NCI-H128 (cell line): ENCODE measurements at regions not wholly inside any gene's neighbourhood (a gene's known extent, or its start where the extent isn't known, plus 50 kb on each side); places are given as distances from the start of the nearest gene placed in this dataset.
"Not testable (repeated sequence)": the region's sequence is repeated elsewhere in the genome, so short reads cannot be mapped to it uniquely, and the experiment has no call there.

Source experiments
- DNase-seq: peaks from one replicate; lab custom pipeline; 2025; ENCODE audit not compliant: unreplicated experiment; lab: John Stamatoyannopoulos, UW

DNA sequence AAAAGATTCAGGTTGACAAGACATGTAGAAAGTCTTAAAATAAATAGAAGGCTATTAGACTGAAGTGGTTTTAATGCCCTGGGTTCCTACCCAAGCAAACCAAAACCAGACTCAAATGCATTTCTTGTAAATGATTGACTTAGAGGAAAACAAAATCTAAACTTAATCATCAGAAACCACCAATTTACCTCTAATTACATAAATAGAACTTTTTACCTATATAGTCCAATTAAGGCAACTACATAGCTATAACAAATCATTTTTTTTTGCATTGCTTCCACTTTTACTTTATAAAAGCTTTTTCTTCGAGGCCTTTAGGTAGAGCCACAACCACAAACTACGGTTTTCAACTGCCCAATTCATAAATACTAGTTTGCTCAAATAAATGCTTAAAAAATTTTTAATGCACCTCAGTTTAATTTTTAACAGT, 231.3 kb upstream of the ARHGEF26 start:
- DNase-seq, result no peak

DNA sequence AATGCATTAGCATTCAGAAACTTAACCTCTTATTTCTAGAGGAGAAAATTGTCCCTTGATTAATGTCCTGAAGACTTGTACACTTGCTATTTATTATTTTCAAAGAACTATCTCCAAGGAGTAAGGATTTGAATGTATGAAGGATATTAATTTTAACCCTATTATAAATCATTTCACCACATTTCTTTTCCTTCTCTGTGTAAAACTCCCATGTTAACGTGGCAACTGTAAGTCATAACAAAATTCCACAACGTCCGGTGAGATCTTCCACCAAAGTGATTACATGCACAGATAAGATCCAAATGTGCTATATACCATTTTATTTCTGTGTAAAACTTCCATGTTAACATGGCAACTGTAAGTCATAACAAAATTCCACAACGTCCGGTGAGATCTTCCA, 229.1 kb upstream of the ARHGEF26 start:
- no peak for DNase-seq

- DNase-seq, result no peak
Measured at GRCh38 chr3:153894857-153895256, 226.3 kb upstream of the ARHGEF26 start.

- no peak for DNase-seq
Measured at GRCh38 chr3:153896197-153896596, 225.0 kb upstream of the ARHGEF26 start.

GRCh38 chr3:153897025-153897723, 224.0 kb upstream of the ARHGEF26 start:
- DNase-seq, result no peak

DNA sequence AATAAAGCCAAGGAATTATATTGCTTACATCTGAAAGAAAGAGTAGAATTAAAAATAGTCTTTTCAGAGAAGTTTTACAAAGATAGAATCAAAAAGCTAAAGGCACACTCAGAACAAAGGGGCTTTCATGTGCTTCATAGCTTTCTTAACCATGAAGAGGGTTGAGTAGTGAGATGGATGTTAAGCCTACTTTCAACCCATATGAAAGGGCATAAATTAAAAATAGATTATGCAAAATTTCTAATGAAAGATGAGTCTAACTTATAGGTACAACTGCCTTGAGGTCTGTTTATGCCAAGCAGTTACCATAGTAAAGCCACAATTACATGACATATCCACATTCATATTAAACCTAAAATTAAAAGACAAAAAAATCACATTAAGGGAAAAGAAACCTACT, 223.3 kb upstream of the ARHGEF26 start:
- DNase-seq, result no peak

DNA sequence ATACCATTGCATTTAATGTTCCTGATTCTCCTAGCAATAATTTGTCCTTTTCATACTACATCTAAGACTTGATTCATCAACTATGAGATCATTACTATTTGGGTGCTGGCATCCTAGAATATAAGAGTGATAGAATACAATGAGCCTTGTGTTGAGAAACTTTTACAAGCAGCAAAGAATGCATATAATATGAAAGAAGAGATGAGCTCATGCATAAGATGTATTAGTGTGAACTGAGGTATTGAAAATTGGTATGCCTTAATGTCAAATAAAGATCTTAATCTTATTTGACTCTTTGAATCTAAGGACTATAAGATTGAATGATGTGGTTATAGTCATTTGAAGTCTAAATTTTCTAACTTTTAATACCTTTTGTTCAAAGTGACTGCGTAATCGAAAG, 220.0 kb upstream of the ARHGEF26 start:
- DNase-seq, result no peak

- no peak for DNase-seq
Measured at GRCh38 chr3:153901991-153902390, 219.2 kb upstream of the ARHGEF26 start.

- DNase-seq, result no peak
Measured at GRCh38 chr3:153903430-153903829, 217.8 kb upstream of the ARHGEF26 start.

GRCh38 chr3:153906366-153906765, 214.8 kb upstream of the ARHGEF26 start:
- DNase-seq, result no peak

- DNase-seq, result no peak
Measured at GRCh38 chr3:153910387-153910786, 210.8 kb upstream of the ARHGEF26 start.

- no peak for DNase-seq
Measured at GRCh38 chr3:153911116-153911515, 210.1 kb upstream of the ARHGEF26 start.

DNA sequence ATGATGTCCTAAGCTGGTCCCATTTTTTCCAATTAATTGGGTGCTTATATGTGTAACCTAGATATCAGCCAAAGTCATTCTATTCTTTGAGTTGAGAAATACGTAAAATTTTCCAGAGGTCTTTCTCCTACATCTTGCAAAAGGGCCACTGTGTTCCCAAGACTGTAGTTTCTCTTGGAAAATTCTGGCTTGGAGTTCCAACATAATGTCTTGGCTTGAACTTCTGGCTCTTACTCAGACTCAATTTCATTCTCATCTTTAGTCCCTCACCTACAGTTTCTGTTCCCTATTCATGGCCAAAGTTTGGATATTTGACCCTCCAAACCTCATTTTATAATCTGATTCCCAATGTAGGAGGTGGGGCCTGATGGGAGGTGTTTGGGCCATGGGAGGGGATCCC, 201.4 kb upstream of the ARHGEF26 start:
- no peak for DNase-seq

DNA sequence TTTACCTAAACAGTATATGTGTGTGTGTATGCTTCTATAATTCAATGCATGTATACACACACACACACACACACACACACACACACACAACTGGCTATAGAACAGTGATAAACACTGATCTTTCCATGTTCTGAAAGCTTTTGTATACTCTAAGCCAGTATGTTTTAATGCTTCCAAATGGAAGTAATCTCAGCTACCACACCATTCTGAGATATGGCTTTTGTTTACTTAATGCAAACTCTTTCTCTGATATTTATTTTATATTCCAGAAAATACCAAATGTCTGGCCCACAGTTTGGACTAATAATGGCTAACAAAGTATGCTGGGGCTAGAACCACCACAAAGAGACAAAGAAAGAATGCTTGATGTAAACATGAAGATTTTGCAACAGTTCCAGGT, 199.4 kb upstream of the ARHGEF26 start:
- no peak for DNase-seq

DNA sequence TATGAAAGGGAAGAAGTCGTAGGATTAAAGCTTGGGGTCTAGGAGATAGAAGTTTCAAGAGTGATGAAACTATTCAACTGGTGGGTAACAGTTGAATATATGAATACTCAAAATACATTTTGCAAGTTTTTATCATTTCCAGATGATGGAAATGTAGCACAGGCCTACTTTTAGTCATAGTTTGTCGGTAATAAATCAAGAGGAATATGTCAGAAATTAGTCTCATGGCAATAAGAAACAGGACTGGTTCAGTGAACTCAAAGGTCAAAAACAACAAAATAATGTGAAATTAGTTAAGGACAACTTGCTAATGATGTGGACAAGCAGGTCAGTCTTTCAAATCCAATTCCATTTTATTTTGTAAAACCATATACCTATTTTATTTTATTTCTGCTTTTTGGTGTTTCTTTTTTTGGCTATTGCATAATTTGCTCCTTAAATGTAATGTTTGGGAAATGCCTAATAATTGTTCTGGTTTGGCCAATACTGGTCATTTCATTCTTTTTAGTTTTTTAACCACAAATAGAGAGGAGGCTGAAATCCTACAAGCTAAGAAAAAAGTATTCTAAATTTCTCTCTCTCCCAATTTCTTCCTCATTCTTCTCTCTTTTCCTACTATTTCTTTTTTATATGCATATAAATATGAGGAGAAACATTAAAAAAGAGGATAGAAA, 195.2 kb upstream of the ARHGEF26 start:
- DNase-seq, result no peak

GRCh38 chr3:153927107-153927506, 194.1 kb upstream of the ARHGEF26 start:
- DNase-seq, result no peak

- no peak for DNase-seq
Measured at GRCh38 chr3:153928851-153929250, 192.3 kb upstream of the ARHGEF26 start.

GRCh38 chr3:153933481-153933880, 187.7 kb upstream of the ARHGEF26 start:
- not testable (repeated sequence) for DNase-seq

- DNase-seq, result no peak
Measured at GRCh38 chr3:153944084-153944483, 177.1 kb upstream of the ARHGEF26 start.

DNA sequence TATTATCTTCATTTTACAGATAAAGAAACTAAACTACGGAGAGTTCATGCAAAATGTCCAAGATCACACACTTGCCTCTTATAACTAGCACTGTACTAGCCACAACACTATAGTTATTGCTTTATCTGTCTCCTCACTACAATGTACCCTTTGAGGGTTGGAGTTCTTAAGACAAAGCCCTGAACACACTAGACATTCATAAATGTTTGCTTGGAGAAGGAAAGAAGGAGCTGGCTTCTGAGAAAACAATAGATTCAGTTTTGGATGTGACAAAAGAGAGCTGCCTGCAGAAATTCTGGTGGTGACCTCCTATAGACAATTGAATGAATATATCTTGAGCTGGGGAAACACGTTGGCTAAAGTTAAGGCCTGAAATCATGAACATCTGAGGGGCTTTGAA, 169.9 kb upstream of the ARHGEF26 start:
- DNase-seq, result no peak

GRCh38 chr3:153952091-153952490, 169.1 kb upstream of the ARHGEF26 start:
- DNase-seq, result no peak

DNA sequence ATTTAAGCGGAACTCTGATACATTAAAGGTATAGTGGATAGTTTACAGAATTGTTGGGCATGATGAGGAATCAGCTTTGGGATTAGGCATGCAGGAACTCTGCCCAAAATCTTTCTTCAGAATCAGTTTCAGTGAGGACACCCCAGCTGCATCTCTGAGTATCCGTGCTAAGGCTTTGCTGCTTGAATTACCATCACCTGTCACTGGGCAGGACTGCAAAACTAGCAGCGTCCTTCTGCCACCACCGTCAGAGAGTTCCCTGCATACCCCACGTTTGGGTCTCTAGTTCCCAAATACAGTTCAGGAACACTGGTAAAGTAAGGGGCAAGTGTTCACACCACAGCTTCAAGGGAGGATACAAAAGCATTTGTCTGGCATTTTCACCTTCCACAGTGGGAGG, 164.6 kb upstream of the ARHGEF26 start:
- DNase-seq, result no peak

- DNase-seq, result no peak
Measured at GRCh38 chr3:153957421-153957820, 163.8 kb upstream of the ARHGEF26 start.
